Ramos (cell line): ENCODE measurements at regions not wholly inside any gene's neighbourhood (a gene's known extent, or its start where the extent isn't known, plus 50 kb on each side); places are given as distances from the start of the nearest gene placed in this dataset.

Experiments
- in situ Hi-C: fragments of 300-500 bp; cut with MboI; formaldehyde crosslinking; loops from one replicate; pipeline ENCODE4 v1.14.3; 2022; ENCODE audit warnings: low sequenced_read_pairs; ENCODE audit not compliant: unreplicated experiment

DNA sequence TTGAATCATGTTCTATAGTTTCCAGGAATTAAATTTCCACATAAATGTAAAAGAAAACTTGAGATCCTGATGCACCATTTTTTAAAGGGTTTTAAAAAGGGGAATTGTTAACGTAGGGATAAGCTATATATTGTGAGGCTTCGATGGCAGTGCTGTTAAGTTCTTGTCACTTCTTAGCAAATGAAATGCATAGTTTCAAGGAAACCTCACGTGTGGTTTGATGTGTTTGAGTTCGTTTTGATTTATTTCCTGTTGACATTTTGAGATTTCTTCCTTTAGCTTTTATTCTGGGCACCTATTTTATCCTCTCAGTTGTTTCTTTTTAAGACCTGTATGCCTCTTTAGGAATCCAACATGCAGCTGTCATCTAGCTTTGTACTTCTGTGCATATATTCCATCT lies 301.0 kb downstream of the DOCK8 start:
- in situ Hi-C loops: no loop called here

DNA sequence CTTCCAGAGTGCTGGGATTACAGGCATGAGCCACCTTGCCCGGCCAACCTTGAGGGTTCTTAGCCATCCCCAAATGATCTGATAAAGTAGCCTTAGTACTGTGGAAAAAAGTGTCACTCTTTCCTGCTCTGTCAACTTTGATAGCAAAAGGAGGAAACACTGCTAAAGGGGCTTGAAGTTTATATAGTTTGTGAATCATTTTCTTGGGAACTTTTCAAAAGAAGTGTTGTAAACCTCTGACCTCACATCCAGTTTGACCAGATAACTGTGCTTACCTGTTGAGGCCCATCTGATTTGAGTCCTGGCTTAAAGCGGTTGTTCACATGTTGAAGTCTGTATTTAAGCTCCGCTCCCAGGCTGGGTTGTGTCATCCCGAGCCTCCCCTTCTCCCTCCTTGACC lies 303.3 kb downstream of the DOCK8 start:
- in situ Hi-C loops: no loop called here

DNA sequence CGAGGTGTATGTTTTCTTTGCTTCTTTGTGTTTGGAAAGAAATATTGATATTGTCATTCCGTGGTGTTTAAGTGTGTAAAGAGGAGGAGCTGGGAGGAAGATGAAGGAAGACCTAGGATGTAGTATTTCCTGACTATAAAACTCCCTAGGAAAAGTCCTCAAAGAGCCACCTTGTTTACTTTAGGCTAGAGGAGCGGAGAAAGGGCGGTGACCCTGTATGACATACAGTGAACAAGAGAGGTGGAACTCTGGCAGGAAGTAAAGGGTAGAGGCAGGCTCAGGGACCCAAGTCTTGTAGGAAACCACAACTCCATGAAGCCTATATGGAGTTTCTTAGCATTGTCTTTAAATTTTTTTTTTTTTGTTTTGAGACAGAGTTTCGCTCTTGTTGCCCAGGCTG lies 303.9 kb downstream of the DOCK8 start:
- in situ Hi-C loops: no loop called here

DNA sequence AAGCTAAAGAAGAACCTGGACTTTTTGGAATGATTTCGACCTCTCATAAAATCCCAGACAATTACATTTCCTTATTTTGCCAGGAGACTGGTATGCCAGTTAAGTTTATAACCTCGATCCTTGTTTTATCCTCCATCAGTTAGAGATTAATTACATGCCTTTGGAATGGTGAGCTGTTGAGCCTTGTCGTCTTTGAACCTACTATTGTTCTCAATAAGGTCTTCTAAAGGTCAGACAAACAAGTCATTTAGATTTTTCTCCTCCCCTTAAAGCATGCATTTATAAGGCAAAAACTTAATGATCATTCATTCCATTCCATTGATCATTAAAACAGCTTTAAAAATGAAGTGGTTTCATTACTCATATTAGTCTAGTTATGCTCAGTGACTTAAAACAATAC lies 304.9 kb downstream of the DOCK8 start:
- in situ Hi-C loops: no loop called here

DNA sequence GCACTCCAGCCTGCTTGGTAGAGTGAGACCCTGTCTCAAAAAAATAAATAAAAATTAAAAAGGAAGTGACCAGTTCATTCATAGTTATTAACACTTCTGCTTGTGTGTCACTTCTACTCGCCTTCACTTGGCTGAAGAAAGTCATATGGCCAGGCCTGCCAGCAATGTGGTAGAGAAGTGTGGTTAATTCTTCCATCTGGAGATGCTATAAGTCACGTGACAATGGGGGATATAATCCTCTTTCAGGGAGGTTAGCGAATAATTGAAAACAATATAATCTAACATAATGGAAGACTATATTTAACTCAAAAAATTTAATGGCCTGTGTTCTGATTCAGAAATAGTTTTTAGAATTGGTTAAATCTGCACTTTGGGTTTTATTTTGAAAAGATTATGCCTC lies 305.6 kb downstream of the DOCK8 start:
- in situ Hi-C loops: no loop called here

DNA sequence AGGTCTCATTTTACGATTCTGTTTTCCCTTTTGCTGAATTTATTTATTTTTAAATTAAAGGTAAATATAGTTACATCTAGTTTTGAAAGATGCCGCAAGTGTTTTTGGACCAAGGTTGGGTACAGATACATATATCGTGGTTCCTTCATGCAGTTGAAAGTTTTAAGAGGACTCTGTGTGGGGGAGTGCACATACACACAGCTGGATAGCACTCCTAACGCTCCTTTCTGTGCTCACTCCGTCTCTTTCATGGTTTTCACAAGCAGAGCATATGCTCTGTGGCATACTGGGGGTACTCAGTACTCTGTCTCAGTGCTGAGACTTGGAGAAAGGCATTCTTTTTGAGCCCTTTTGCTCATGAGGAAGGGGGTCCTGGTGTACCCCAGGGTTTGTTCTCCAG lies 307.5 kb downstream of the DOCK8 start:
- in situ Hi-C loops: no loop called here

DNA sequence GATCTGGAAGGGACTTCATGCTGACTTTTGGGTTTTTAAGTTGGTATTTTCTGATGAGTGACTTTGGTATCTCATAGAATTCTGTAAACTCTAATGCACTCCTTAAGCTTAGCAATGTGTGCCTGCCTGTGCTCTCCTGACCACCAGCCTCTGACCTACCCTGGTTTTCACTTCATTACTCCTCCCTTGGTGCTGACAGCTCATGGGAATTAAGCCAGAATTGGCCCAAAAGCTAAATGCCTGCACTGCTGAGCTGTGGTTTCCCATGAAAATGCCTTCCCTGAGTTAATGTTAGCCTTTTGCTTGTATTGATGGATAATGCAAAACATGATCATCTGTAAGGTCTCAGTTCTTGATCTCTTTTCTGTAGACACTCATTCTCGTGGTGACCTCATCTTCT lies 308.0 kb downstream of the DOCK8 start:
- in situ Hi-C loops: no loop called here

DNA sequence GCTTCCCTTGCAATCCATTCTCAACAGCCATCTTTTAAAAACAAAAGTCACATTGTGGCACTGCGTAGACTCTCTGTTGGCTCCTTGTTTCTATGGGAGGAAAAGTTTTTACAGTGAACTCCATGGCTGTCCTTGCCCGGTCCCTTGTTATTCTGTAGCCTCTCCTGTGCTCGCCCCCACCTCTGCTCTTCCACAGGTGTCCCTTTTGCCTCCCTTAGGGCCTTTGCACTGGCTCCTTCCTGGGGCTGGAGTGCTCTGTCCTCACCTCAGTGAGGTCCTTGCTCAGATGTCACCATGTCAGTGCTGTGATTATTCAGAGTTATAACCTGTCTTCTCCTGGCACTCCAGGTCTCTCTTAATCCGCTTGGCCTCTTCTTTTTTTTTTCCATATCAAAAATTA lies 308.8 kb downstream of the DOCK8 start:
- in situ Hi-C loops: no loop called here

DNA sequence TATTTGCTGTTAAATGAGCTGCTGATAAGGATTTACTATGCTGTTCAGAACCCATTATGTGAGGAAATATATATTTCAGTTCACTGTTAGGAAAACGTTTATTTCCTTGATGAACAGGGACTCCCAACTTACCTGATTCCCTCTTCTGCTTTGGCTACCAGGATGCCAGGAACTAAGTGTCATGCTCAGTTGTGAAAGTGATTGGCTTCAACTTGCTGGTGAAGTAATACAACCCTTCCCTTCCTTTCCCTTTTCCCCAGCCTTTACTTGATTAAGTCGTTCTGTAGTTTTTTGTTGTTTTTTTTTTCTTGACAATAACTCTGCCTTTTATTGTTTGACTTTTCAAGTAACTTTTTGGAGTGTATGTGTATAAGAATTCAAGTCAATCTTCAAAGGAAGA lies 309.3 kb downstream of the DOCK8 start:
- in situ Hi-C loops: no loop called here

DNA sequence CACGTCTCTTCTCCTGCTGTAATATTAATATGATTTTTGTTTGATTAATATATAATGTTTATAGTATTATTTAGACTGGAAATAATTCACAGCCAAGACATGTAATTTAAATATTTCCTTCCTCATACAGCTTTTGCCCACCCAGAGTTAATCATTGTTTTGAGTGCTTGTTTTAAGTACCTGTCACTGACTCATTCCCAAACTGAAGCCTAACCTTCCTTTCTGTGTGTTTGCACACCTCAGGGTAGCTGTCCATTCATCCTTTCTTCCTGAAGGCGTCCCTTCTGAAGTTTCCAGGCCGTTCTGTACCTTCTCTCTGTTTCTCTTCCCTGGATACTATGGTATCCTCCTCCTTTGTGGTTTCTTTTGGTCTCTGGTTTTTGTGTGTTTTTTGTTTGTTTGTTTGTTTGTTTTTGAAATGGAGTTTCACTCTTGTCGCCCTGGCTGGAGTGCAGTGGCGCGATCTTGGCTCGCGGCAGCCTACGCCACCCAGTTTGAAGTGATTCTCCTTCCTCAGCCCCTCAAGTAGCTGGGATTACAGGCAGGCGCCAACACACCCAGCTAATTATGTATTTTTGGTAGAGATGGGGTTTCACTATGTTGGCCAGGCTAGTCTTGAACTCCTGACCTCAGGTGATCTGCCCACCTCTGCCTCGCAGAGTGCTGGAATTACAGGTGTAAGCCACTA lies 312.4 kb downstream of the DOCK8 start:
- in situ Hi-C loops: no loop called here

DNA sequence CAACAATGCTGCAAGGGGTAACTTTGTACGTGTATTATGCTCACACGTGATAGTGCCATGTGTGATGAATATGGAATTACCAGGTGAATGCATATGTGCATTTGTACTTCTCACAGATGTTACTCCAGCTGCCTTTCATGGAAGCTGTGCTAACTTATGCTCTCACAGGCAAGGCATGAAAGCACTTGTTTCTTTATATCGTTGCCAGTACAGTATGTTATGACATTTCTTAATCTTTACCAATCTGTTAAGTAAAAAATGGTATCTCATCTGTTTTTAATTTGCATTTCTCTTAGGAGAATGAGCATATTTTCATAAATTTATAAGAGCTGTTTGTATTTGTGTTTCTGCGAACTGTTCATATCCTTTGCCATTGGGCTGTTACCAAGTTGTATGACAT lies 311.8 kb upstream of the DMRT1 start:
- in situ Hi-C loops: no loop called here

DNA sequence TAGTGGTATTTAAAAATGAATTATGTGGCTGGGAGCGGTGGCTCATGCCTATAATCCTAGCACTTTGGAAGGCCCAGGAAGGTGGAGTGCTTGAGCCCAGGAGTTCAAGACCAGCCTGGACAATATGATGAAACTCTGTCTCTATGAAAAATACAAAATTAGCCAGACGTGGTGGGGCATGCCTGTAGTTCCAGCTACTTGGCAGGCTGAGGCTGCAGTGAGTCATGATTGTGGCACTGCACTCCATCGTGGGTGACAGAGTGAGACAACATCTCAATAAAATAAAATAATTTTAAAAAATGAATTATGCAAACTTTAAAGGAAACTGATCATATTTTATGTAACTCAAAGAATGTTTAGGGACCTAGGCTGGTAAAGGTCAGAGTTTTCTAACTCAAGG lies 310.8 kb upstream of the DMRT1 start:
- in situ Hi-C loops: no loop called here

DNA sequence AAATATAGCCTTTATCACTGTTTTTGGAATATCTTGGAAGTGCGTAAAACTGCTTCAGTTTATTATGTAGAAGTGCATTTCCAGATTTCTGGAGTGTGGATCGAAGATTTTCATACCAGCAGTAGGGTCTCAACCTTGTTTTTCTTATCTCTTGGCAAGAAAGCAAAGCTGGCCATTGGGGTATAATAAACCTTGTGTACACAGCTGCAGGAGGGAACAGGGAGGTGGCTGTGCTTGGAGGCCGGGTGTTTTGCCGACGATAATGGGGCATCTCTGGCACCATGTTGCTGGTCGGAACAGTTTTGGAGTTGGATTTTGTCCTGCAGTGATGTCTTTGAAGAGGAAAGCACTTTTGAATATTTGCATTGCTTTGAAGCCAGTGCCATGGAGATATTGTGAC lies 308.8 kb upstream of the DMRT1 start:
- in situ Hi-C loops: no loop called here

DNA sequence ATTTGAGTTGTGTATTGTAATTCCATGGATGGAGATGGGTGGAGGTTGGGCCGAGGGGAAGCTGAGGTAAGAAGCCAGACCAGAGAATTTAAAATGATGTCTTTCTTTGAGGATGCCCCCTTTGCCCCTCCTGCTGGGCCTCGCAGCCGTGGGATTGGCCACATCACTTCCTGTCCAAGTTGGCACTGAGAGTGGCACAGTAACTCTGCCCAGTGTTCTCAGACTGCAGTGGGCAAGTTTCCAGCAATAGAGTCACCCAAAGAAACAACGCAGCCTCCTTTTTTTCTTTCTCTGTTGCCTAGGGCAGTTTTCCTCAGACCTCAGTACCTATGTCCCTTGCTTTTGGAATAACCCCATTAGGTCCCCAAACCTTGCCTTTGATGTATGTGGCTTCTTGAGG lies 306.6 kb upstream of the DMRT1 start:
- in situ Hi-C loops: no loop called here

DNA sequence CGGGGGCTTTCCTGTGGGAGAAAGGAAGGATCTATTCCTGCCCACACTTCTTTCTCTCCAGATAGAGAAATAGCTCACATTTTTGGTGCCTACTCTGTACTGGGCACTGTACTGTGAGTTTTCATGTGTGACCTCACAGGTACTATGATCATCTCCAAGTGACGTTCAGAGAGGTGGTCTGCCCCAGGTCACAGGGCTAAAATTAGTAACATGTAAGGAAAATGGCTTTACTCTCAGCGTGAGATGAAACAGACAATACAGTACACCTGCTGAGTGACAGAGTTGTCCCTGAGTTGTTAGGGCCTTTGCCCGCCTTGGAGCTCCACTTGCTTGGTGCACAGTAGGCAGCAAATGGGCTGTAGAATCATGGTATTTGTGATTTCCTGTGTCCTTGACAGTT lies 306.1 kb upstream of the DMRT1 start:
- in situ Hi-C loops: no loop called here

DNA sequence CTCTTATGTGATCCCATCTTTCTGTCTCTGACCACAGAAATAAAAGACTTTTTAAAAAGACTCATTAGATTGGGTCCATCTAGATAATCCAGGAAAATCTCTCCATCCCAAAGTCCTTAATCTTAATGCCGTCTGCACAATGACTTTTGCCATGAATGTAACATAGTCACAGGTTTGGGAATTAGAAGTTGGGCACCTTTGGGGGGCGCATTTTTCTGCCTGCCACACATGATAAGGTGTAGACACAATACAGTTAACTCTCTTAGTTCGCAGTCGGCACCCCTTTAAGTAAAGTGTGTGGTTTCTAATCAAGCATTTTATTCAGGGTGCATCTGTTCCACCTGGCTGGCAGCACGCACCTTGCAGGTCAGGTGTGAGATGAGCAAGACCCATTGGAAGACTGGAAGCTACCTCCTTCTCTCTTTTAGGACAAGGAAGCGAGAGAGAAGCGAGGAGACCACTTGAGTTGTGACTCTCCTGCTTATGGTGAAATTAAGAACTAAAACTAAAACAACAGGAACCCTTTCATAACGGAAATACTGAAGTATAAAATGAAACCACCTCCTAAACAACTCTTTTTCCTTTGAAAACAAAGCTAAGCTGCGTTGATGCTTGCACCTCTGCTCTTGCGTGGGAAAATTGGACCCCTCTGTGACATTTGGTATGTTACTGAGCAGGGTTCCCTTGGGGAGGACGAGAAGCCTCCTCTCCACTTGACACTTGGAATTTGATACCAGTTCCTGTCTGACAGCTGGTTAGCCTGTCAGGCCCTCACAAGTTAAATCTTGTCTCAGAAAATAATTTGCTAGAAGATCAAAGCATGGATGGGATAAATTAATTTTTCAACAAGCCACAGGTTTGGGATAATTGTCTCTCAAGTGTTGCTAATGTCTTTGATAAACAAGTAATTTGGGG lies 304.6 kb upstream of the DMRT1 start:
- in situ Hi-C loops: no loop called here

DNA sequence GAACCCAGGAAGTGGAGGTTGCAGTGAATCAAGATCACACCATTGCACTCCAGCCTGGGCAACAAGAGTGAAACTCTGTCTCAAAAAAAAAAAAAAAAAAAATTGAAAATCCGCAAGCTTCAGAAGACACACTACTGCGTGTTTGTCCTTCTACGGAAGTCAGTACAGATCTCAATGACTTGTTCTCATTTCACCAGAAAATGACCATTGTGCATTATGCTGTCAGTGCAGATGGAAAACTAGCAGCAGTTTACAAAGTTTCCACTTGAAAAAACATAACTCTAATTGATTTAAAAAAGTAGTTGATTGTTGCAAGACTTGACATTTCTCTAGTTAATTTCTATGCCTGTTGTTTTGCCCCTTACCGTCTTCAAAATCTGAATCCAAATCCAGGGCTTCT lies 298.0 kb upstream of the DMRT1 start:
- in situ Hi-C loops: no loop called here

DNA sequence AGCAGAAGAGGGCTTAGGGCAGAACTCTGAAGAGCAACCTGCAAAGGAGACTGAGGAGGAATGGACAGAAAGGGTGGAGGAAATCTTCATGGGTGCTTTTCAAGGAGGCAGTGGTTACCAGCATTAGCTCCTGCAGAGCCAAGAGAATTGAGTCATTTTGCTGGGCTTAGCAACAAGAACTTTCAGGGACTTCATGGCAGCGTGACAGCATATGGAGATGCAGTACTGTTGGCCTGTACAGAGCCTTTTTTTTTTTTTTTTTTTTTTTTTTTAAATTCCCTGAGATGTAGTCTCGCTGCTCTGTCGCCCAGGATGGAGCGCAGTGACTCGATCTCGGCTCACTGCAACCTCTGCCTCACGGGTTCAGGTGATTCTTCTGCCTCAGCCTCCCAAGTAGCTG lies 296.0 kb upstream of the DMRT1 start:
- in situ Hi-C loops: no loop called here

DNA sequence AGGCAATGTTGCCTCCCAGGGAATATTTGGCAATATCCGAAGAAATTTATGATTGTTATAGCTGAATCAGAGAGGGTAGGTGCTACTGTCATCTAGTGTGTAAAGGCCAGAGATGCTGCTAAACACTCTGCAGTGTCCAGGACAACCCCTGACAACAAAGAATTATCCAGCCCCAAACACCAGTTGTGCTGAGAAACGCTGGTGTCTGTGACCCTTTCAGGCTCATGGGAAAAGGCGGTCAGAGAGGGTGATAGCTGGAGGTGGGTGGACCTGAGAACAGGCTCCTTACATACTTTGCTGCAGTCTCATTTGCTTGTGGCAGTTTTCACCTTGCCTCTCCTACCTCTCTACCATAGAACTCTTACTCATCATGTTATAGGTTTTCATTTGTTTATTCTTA lies 295.3 kb upstream of the DMRT1 start:
- in situ Hi-C loops: no loop called here

DNA sequence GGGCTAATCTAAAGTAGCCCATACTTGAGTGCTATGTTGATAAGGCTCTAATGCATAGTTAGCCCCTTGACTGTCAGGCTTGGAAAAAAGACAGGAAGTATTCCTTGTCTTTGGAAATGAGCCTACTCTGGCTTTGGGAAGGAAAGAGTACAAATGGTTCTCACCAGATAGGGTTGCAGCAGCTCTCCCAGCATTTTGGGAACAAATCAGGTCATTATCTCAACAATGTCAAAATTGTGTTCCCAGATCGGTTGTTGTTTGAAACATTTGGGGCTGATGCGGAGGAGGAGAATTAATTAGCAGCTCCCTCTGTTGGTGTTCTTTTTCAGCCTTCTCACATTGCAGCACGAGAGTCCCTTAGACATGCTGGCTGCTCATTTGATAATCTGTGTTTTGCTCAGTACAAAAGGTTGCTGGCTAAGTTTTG lies 294.7 kb upstream of the DMRT1 start:
- in situ Hi-C loops: no loop called here

DNA sequence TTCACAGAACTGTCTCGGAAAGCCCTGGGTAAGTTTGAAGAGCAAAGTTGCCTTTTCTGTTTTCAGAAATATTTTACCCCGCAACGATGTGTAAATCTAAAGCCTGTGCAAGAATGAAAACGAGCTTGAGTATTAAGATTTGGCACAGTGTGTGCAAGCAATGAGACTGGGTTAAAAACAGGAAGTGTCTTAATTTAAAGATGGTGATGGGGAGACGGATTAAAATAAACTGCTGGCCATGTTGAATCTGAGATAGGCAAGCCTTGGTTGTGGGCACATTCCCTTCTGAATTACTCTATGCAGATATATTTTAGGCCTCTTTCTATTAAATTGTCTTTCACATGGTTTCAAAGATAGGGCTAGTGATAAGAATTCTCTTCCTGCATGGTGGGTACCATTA lies 294.2 kb upstream of the DMRT1 start:
- in situ Hi-C loops: no loop called here

DNA sequence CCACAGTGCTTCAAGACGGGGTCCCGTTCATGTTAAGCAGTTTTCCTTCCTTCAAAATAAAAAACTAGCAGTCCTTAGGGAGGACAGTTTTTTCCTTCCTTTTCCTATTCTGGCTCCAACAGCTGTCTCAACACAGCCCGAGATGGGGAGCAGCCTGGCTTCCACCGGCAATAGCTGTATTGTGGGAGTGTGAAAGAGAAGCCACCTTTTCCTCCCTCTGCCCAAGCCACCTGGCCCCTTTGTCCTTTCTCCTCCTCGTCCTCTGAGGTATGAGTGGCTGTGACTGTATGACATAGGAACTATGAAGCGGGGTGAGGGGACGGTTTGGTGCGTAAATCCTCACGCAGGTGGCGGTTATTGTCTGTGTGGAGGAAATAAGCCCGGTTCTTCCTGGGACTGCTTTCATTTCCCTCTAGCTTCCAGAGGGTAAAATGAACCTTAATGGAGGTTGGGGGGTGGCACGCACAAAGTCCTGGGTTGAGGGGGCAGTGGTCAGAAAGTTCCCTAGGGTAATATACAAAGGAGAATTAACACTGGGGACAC lies 292.0 kb upstream of the DMRT1 start:
- in situ Hi-C loops: no loop called here
